Ishikawa (cell line): ENCODE measurements at regions not wholly inside any gene's neighbourhood (a gene's known extent, or its start where the extent isn't known, plus 50 kb on each side); places are given as distances from the start of the nearest gene placed in this dataset.
A peak's percentile ranks its signal among the peaks of the same experiment; 100 is the strongest.

Experiments
- CEBPB ChIP-seq: IDR thresholded peaks from 2 replicates; pipeline ENCODE4 v1.6.1; 2012
- CREB1 ChIP-seq: IDR thresholded peaks from 2 replicates; pipeline ENCODE4 v1.6.1; 2012; ENCODE audit warnings: low read depth
- FOXM1 ChIP-seq: IDR thresholded peaks from 2 replicates; pipeline ENCODE4 v1.6.1; 2012; ENCODE audit warnings: low read depth, borderline replicate concordance
- RAD21 ChIP-seq: IDR thresholded peaks from 2 replicates; pipeline ENCODE4 v1.6.1; 2012; ENCODE audit warnings: low read depth
- TF ChIP-seq, protein P1 (sequence below): IDR thresholded peaks from 2 replicates; pipeline ENCODE4 v1.6.1; 2012

DNA sequence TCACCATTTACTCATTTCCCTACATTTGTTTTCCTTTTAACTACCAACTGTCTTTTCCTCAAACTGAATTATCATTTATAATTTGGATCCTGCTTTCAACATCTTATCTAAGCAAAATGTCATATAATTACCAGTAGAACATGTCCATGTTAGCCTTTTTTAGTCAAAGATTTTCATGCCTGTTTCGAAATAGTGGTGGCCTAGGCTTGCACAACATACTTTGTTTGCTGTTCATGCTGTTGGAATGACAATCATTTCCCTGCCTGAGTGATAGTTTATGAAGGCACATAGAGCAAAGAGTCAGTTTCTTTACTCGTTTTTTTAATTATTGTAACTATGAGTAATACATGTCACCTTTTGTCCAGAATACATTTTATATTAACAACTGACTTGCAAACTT lies 144.3 kb upstream of the ANO3 start:
- TF ChIP-seq RAD21 (no peak), CREB1 (no peak), FOXM1 (no peak), CEBPB (0 out of 2 replicates have a peak, but pooled peaks have one; percentile 41)
- TF ChIP-seq, protein P1, sequence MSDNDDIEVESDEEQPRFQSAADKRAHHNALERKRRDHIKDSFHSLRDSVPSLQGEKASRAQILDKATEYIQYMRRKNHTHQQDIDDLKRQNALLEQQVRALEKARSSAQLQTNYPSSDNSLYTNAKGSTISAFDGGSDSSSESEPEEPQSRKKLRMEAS: no peak
